Ascending aorta (tissue), 2 donors: ENCODE measurements at regions not wholly inside any gene's neighbourhood (a gene's known extent, or its start where the extent isn't known, plus 50 kb on each side); places are given as distances from the start of the nearest gene placed in this dataset.

Experiments
- DNase-seq, 2 donors: peaks; one replicate each; pipeline ENCODE4 v3.0.0-alpha.2; 2019; ENCODE audit warnings: low spot score in 2 of 2
- H3K27ac ChIP-seq, 2 donors: fragments of 200-600 bp; sonication (generic); one replicate each; pipeline ENCODE4 v1.5.1; 2016 to 2017; ENCODE audit warnings: mild to moderate bottlenecking in 1 of 2
- H3K27me3 ChIP-seq: fragments of 200-600 bp; sonication (generic); one replicate; pipeline ENCODE4 v1.5.1; 2017
- H3K36me3 ChIP-seq, 2 donors: fragments of 200-600 bp; sonication (generic); one replicate each; pipeline ENCODE4 v1.5.1; 2016
- H3K4me1 ChIP-seq, 2 donors: fragments of 200-600 bp; sonication (generic); one replicate each; pipeline ENCODE4 v1.5.1; 2016 to 2017; ENCODE audit warnings: mild to moderate bottlenecking in 1 of 2
- H3K4me3 ChIP-seq, 2 donors: fragments of 200-600 bp; sonication (generic); one replicate each; pipeline ENCODE4 v1.5.1; 2016 to 2017; ENCODE audit warnings: mild to moderate bottlenecking in 1 of 2
- H3K9me3 ChIP-seq, 2 donors: fragments of 200-600 bp; sonication (generic); one replicate each; pipeline ENCODE4 v1.5.1; 2016
- CTCF ChIP-seq, 3 experiments: fragments of 200-600 bp in 2 of 3; fragments of 450-650 bp in 1 of 3; sonication (generic) in 2 of 3; IDR thresholded peaks; one replicate each; pipeline ENCODE4 v1.5.1; 2016 to 2019; ENCODE audit warnings: antibody characterized with exemption in 3 of 3, mild to moderate bottlenecking in 1 of 3, moderate library complexity in 1 of 3
- intact Hi-C: fragments of 100-400 bp; cut with DNase I; formaldehyde crosslinking; loops from one replicate; pipeline ENCODE4 v1.15.1; 2023

DNA sequence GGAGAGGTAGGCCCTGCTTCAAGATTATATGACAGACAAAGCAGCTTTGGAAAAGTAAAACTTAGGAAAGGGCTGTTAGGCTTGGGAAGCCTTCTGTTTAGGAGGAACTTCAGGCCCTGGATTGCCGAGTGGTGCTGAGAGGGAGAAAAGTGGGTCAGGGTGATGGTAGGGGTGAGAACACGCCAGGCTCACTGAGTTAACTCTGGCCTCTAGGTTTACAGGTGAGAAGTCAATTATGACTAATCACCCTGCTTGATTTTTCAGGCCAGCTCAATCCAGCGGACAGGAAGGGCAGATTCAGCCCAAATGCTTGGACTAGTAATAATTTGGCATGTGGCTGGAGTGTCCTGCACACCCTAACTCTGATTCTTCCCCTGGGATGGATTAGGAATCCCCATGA lies 365.1 kb upstream of the LMCD1 start:
- no peak for DNase-seq
- Histone ChIP-seq H3K27ac (no peak overlapping the region), H3K27me3 (no peaks in the 10 kb centered on the region), H3K9me3 (no peaks in the 10 kb centered on the region), H3K4me3 (no peak overlapping the region), H3K4me1 (no peaks in the 10 kb centered on the region), H3K36me3 (no peaks in the 10 kb centered on the region)
- TF ChIP-seq CTCF (IDR thresholded peaks at IDR 0.05): no peak
- intact Hi-C loops: no loop called here

DNA sequence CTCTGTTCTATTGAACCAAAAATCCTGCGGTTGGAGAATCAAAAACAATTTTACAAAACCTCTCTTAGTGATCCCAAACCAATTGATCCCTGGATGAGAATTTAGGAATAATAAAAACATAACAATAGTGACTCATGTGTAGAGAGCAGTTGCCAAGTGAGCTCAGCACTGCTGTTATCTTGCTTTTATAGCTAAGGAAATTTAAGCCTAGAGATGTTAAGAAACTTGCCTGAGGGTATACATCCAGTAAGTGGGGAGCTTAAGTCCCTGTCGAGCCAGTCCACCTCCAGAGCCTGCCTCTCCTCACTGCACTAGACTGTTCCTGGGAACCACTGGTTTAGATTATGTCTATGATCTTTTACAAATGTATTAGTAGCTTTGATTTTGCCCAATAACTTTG lies 358.4 kb upstream of the LMCD1 start:
- Histone ChIP-seq H3K27me3 (no peaks in the 10 kb centered on the region), H3K27ac (no peak overlapping the region), H3K9me3 (no peaks in the 10 kb centered on the region), H3K4me1 (no peaks in the 10 kb centered on the region), H3K36me3 (no peaks in the 10 kb centered on the region), H3K4me3 (no peak overlapping the region)
- intact Hi-C loops: no loop called here
- no peak for TF ChIP-seq CTCF (IDR thresholded peaks at IDR 0.05)
- DNase-seq: no peak

DNA sequence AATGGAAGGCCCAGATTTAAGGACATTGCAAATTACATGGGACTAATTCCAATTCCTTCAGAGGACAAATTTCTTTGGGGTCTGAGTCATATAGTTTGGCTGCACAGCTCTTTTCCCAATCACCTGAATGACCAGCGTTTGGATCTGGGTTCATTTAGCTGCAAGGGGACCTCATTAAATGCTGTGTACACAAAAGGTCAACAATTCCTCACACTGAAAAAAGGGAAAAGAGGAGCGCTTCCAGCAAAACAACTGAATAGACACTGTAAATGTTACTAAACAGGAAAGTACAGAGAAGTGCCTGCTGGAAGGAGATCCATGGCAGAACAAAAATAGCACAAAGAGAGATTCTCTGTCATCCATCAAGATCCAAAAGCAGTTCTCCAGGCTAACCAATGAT lies 356.0 kb upstream of the LMCD1 start:
- Histone ChIP-seq H3K9me3 (no peaks in the 10 kb centered on the region), H3K4me3 (no peak overlapping the region), H3K27me3 (no peaks in the 10 kb centered on the region), H3K36me3 (no peaks in the 10 kb centered on the region), H3K4me1 (no peaks in the 10 kb centered on the region), H3K27ac (no peak overlapping the region)
- TF ChIP-seq CTCF (IDR thresholded peaks at IDR 0.05): no peak
- intact Hi-C loops: no loop called here
- DNase-seq: no peak

- Histone ChIP-seq H3K4me1 (no peaks in the 10 kb centered on the region), H3K27me3 (no peaks in the 10 kb centered on the region), H3K4me3 (no peak overlapping the region), H3K36me3 (no peaks in the 10 kb centered on the region), H3K9me3 (no peaks in the 10 kb centered on the region), H3K27ac (no peak overlapping the region)
- DNase-seq: no peak
- intact Hi-C loops: no loop called here
- TF ChIP-seq CTCF (IDR thresholded peaks at IDR 0.05): no peak
Measured at GRCh38 chr3:8147711-8148110, 353.9 kb upstream of the LMCD1 start.

DNA sequence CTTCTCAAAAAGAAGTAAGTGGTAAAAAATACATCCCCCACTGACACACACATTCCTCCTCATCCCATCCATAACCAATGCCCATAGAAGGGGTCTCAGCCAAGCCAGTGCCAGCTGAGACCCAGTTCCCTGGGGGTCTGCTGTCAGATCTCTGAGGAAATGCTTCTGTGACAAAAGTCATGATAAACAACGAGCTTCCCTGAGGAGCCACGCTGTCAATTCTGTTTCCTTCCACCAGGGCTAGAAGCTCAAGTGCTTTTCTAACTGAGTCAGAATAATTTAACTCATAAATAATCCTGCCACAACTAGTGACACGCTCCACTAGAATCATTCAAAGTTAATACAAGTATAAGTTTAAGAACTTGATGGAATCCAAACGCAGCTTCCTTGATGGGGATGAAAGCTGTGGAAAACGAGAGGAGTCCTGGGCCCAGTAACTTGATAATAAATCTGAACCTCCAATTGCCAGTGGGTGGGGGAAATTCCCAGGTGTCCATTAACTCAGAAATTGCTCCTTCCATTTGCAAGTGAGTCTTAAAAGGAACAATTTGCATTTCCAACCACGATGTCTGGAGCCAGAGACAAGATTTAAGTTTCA lies 348.7 kb upstream of the LMCD1 start:
- no peaks in the 10 kb centered on the region for H3K9me3 ChIP-seq
- intact Hi-C loops: no loop called here
- no peaks in the 10 kb centered on the region for H3K36me3 ChIP-seq
- H3K4me1 ChIP-seq: no peaks in the 10 kb centered on the region
- no peak for DNase-seq
- H3K4me3 ChIP-seq: no peak overlapping the region
- TF ChIP-seq CTCF (IDR thresholded peaks at IDR 0.05): no peak
- H3K27ac ChIP-seq: no peak overlapping the region
- H3K27me3 ChIP-seq: no peaks in the 10 kb centered on the region

DNA sequence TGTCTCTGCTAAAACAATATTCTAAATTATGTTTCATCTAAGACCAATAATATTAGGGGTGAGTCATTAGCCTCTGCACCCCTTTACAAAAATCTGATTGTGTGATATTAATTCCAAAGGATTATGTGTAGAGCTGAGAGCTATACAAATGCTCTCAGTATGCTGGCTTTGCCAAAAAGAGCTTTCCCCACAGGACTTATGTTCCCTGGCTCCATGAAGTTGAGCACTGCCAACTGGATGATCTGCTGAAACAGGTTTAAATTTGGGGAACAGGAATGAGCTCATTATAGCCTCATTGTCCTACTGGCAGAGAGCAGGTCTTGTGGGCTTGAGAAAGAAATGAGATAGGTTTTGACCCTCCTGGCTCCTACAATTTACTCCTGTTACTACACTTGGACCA lies 347.8 kb upstream of the LMCD1 start:
- intact Hi-C loops: no loop called here
- Histone ChIP-seq H3K27ac (no peak overlapping the region), H3K27me3 (no peaks in the 10 kb centered on the region), H3K36me3 (no peaks in the 10 kb centered on the region), H3K4me1 (no peaks in the 10 kb centered on the region), H3K4me3 (no peak overlapping the region), H3K9me3 (no peaks in the 10 kb centered on the region)
- no peak for DNase-seq
- TF ChIP-seq CTCF (IDR thresholded peaks at IDR 0.05): no peak
